Panc1 (cell line): ENCODE measurements at regions not wholly inside any gene's neighbourhood (a gene's known extent, or its start where the extent isn't known, plus 50 kb on each side); places are given as distances from the start of the nearest gene placed in this dataset.

Experiments used
- CTCF ChIP-seq: fragments of 450-650 bp; IDR thresholded peaks from 2 replicates; pipeline ENCODE4 v1.5.1; 2017; ENCODE audit warnings: mild to moderate bottlenecking
- POLR2AphosphoS5 ChIP-seq: IDR thresholded peaks from 2 replicates; pipeline ENCODE4 v1.6.1; 2012; ENCODE audit warnings: mild to moderate bottlenecking, low read depth, low read length, moderate library complexity
- TCF7L2 ChIP-seq: IDR thresholded peaks from 2 replicates; pipeline ENCODE4 v1.6.1; 2011; ENCODE audit warnings: mild to moderate bottlenecking, low read depth, low read length, inconsistent platforms

GRCh38 chr3:113151461-113152031 is 59.8 kb upstream of the BOC start:
- TF ChIP-seq CTCF (no peak), POLR2AphosphoS5 (no peak), TCF7L2 (no peak)
